ENCODE measurements at regions not wholly inside any gene's neighbourhood (a gene's known extent, or its start where the extent isn't known, plus 50 kb on each side); places are given as distances from the start of the nearest gene placed in this dataset.
"Not testable (repeated sequence)": the region's sequence is repeated elsewhere in the genome, so short reads cannot be mapped to it uniquely, and the experiment has no call there.

DNA sequence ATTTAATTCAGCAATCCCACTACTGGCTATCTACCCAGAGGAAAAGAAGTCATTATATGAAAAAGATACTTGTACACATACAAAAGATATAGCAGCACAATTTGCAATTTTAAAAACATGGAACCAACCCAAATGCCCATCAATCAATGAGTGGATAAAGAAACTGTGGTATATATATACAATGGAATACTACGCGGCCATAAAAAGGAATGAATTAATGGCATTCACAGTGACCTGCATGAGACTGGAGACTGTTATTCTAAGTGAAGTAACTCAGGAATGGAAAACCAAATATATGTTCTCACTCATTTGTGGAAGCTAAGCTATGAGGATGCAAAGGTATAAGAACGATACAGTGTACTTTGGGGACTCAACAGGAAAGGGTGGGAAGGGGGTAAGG lies 102.8 kb upstream of the KCNMA1 start:
- H3K4me3 ChIP-seq (ENCODE audit: low read depth in 1 of 3, low read length in 3 of 3); H3K36me3 ChIP-seq (ENCODE audit: control insufficient read depth in 3 of 3, insufficient read depth in 2 of 3, low read depth in 1 of 3, low read length in 3 of 3); DNase-seq; H3K9me3 ChIP-seq (ENCODE audit: control insufficient read depth in 2 of 2, insufficient read depth in 1 of 2, low read depth in 1 of 2, low read length in 1 of 2); FAIRE-seq; H3K4me1 ChIP-seq (ENCODE audit: control insufficient read depth in 3 of 3, insufficient read depth in 2 of 3, low read depth in 1 of 3, low read length in 2 of 3); H3K27me3 ChIP-seq (ENCODE audit: control insufficient read depth in 3 of 3, insufficient read depth in 3 of 3, low read length in 3 of 3); H3K27ac ChIP-seq (ENCODE audit: low read depth in 1 of 3, low read length in 2 of 3): not testable (repeated sequence)
- WGBS, 3 donors: 89 to 98% (median 90%) methylated on average over 3 of the region's 3 CpGs

DNA sequence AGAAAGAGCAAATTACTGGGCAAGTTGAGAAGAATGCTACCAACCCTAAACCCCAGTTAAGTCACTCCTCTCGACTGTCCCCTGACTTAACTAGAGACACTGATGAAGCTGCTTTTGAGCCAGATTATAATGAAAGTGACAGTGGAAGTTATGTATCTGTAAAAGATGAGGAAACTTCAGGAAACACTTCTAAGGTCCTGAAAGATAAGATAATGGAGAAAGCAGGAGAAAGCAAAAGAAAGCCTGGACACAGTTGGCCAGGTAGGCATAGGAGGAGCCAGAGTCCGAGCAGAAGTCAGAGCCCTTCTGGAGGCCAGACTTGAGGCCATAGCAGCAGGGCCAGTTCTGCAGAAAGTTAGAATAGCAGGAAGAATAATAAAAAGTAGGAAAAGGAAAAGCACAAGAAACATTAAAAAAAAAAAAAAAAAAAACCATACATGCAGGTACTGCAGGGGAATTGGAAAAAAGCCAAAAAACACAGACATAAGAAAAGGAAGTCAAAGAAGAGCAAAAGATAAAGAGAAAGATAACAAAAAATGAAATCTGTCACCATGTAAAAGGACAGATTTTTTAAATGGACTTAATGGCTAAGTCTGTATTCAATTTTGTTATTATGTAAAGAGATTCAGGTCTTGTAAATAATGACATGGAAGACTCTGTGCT lies 101.0 kb upstream of the KCNMA1 start:
- H3K27me3 ChIP-seq (ENCODE audit: control insufficient read depth in 3 of 3, insufficient read depth in 3 of 3, low read length in 3 of 3): no peaks in the 10 kb centered on the region
- 69 to 79% (median 72%) methylated on average over 2 of the region's 2 CpGs for WGBS, 3 donors
- H3K27ac ChIP-seq (ENCODE audit: low read depth in 1 of 3, low read length in 2 of 3): no peak overlapping the region
- H3K4me3 ChIP-seq (ENCODE audit: low read depth in 1 of 3, low read length in 3 of 3): no peak overlapping the region
- DNase-seq (no peak), FAIRE-seq (no peak)
- no peaks in the 10 kb centered on the region for H3K36me3 ChIP-seq (ENCODE audit: control insufficient read depth in 3 of 3, insufficient read depth in 2 of 3, low read depth in 1 of 3, low read length in 3 of 3)
- H3K4me1 ChIP-seq (ENCODE audit: control insufficient read depth in 3 of 3, insufficient read depth in 2 of 3, low read depth in 1 of 3, low read length in 2 of 3): no peaks in the 10 kb centered on the region
- H3K9me3 ChIP-seq (ENCODE audit: control insufficient read depth in 2 of 2, insufficient read depth in 1 of 2, low read depth in 1 of 2, low read length in 1 of 2): peaks cover 0 to 7% of the 10 kb centered on the region in 2 donors

DNA sequence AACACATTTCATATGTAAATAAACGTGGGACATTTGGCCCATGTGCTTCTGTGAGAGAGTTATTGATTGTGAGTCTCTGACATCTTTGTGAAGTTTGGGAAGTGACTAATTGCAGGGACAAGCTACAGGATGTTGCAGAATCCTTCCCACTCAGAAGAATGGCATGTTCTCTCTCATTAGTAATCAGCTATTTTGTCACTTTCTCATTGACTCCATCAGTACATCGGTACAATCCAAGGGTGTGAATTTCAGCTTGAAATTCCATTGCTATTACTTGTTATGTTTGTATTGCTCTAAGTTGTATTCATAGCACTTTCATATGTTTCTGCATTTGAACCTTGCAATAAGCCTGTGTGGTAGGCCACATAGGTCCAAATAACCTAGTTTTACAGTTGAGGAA lies 100.0 kb upstream of the KCNMA1 start:
- Histone ChIP-seq H3K9me3 (ENCODE audit: control insufficient read depth in 2 of 2, insufficient read depth in 1 of 2, low read depth in 1 of 2, low read length in 1 of 2) (peaks cover 0 to 7% of the 10 kb centered on the region in 2 donors), H3K27ac (ENCODE audit: low read depth in 1 of 3, low read length in 2 of 3) (no peak overlapping the region), H3K27me3 (ENCODE audit: control insufficient read depth in 3 of 3, insufficient read depth in 3 of 3, low read length in 3 of 3) (no peaks in the 10 kb centered on the region), H3K36me3 (ENCODE audit: control insufficient read depth in 3 of 3, insufficient read depth in 2 of 3, low read depth in 1 of 3, low read length in 3 of 3) (no peaks in the 10 kb centered on the region), H3K4me1 (ENCODE audit: control insufficient read depth in 3 of 3, insufficient read depth in 2 of 3, low read depth in 1 of 3, low read length in 2 of 3) (no peaks in the 10 kb centered on the region), H3K4me3 (ENCODE audit: low read depth in 1 of 3, low read length in 3 of 3) (no peak overlapping the region)
- 73 to 75% (median 73%) methylated on average over 2 of the region's 2 CpGs for WGBS, 3 donors
- DNase-seq: no peak
- no peak for FAIRE-seq

DNA sequence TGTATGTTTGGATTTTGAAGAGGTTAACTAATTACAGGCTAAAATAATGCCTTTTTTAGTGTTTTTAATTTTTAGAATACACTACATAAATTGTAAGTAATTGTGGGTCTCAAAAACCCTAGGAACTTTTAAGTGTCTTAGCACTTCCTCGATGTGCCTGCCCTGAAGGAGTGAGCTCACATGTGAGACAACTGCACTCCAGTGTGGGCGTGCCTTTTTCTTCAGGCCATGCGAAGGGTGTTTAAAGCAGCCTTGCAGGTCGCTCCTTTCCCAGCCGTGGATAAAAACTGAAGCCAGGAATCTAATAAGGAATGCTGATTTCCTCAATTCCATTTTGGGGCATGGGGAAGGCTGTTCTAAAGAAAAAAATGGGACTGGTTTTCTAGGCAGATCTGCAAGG lies 97.5 kb upstream of the KCNMA1 start:
- 46 to 58% (median 52%) methylated on average over 5 of the region's 5 CpGs for WGBS, 3 donors
- not testable (repeated sequence) for H3K27ac ChIP-seq (ENCODE audit: low read depth in 1 of 3, low read length in 2 of 3); H3K27me3 ChIP-seq (ENCODE audit: control insufficient read depth in 3 of 3, insufficient read depth in 3 of 3, low read length in 3 of 3); H3K36me3 ChIP-seq (ENCODE audit: control insufficient read depth in 3 of 3, insufficient read depth in 2 of 3, low read depth in 1 of 3, low read length in 3 of 3); DNase-seq; H3K9me3 ChIP-seq (ENCODE audit: control insufficient read depth in 2 of 2, insufficient read depth in 1 of 2, low read depth in 1 of 2, low read length in 1 of 2); FAIRE-seq; H3K4me3 ChIP-seq (ENCODE audit: low read depth in 1 of 3, low read length in 3 of 3); H3K4me1 ChIP-seq (ENCODE audit: control insufficient read depth in 3 of 3, insufficient read depth in 2 of 3, low read depth in 1 of 3, low read length in 2 of 3)

DNA sequence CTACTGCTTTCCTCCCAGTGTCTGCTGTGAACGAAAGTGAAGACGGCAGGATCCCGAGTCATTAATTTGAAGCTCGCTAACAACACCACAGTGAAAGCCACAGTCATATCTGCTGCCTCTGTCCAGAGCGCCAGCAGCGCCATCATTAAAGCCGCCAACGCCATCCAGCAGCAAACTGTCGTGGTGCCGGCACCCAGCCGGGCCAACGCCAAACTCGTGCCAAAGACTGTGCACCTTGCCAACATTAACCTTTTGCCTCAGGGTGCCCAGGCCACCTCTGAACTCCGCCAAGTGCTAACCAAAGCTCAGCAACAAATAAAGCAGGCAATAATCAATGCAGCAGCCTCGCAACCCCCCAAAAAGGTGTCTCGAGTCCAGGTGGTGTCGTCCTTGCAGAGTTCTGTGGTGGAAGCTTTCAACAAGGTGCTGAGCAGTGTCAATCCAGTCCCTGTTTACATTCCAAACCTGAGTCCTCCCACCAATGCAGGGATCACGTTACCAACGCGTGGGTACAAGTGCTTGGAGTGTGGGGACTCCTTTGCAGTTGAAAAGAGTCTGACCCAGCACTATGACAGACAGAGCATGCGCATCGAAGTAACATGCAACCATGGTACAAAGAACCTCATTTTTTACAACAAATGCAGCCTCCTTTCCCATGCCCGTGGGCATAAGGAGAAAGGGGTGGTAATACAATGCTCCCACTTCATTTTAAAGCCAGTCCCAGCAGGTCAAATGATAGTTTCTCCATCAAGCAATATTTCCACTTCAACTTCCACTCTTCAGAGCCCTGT lies 94.8 kb upstream of the KCNMA1 start:
- DNase-seq (no peak), FAIRE-seq (no peak)
- H3K36me3 ChIP-seq (ENCODE audit: control insufficient read depth in 3 of 3, insufficient read depth in 2 of 3, low read depth in 1 of 3, low read length in 3 of 3): no peaks in the 10 kb centered on the region
- no peak overlapping the region for H3K27ac ChIP-seq (ENCODE audit: low read depth in 1 of 3, low read length in 2 of 3)
- peaks cover 0 to 5% of the 10 kb centered on the region in 2 donors for H3K9me3 ChIP-seq (ENCODE audit: control insufficient read depth in 2 of 2, insufficient read depth in 1 of 2, low read depth in 1 of 2, low read length in 1 of 2)
- no peaks in the 10 kb centered on the region for H3K4me1 ChIP-seq (ENCODE audit: control insufficient read depth in 3 of 3, insufficient read depth in 2 of 3, low read depth in 1 of 3, low read length in 2 of 3)
- H3K27me3 ChIP-seq (ENCODE audit: control insufficient read depth in 3 of 3, insufficient read depth in 3 of 3, low read length in 3 of 3): no peaks in the 10 kb centered on the region
- no peak overlapping the region for H3K4me3 ChIP-seq (ENCODE audit: low read depth in 1 of 3, low read length in 3 of 3)
- WGBS, 3 donors: 77 to 79% (median 77%) methylated on average over 21 to 23 of the region's 23 CpGs

DNA sequence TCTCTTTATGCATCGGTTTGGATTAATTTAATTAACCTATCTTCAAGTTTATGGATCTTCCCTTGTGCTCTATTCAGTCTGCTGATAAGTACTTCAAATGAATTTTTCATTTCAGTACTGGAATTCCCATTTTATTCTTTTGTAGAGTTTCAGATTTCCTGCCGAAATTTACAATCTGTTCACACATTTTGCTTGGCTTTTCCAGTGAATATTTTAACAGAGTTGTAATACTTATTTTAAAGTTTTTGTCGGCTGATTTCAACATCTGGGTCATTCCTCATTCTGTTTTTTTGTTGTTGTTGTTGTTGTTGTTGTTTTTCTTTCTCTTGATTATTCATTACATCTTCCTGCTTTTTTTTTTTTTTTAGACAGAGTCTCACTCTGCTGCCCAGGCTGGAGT lies 89.9 kb upstream of the KCNMA1 start:
- Histone ChIP-seq H3K4me1 (ENCODE audit: control insufficient read depth in 3 of 3, insufficient read depth in 2 of 3, low read depth in 1 of 3, low read length in 2 of 3) (peaks cover 0 to 15% (median 0%) of the 10 kb centered on the region in 3 donors), H3K9me3 (ENCODE audit: control insufficient read depth in 2 of 2, insufficient read depth in 1 of 2, low read depth in 1 of 2, low read length in 1 of 2) (peaks cover 0 to 8% of the 10 kb centered on the region in 2 donors), H3K4me3 (ENCODE audit: low read depth in 1 of 3, low read length in 3 of 3) (no peak overlapping the region), H3K36me3 (ENCODE audit: control insufficient read depth in 3 of 3, insufficient read depth in 2 of 3, low read depth in 1 of 3, low read length in 3 of 3) (no peaks in the 10 kb centered on the region), H3K27me3 (ENCODE audit: control insufficient read depth in 3 of 3, insufficient read depth in 3 of 3, low read length in 3 of 3) (no peaks in the 10 kb centered on the region), H3K27ac (ENCODE audit: low read depth in 1 of 3, low read length in 2 of 3) (no peak overlapping the region)
- WGBS, 3 donors: 87 to 94% (median 88%) methylated on average over 3 of the region's 3 CpGs
- FAIRE-seq (no peak), DNase-seq (no peak)

DNA sequence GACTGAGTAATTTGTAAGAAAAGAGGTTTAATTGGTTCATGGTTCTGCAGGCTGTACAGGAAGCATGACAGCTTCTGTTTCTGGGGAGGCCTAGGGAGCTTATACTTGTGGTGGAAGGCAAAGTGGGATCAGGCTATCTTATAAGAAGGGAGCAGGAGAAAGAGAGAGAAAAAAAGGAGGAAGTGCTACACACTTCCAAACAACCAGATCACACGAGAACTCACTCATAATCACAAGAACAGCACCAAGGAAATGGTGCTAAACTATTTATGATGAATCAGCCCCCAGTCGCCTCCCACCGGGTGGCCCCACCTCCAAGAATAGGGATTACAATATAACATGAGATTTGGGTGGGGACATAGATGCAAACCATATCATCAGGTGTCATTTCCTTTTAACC lies 89.1 kb upstream of the KCNMA1 start:
- Histone ChIP-seq H3K4me1 (ENCODE audit: control insufficient read depth in 3 of 3, insufficient read depth in 2 of 3, low read depth in 1 of 3, low read length in 2 of 3) (peaks cover 0 to 19% (median 0%) of the 10 kb centered on the region in 3 donors), H3K27ac (ENCODE audit: low read depth in 1 of 3, low read length in 2 of 3) (no peak overlapping the region), H3K36me3 (ENCODE audit: control insufficient read depth in 3 of 3, insufficient read depth in 2 of 3, low read depth in 1 of 3, low read length in 3 of 3) (no peaks in the 10 kb centered on the region), H3K9me3 (ENCODE audit: control insufficient read depth in 2 of 2, insufficient read depth in 1 of 2, low read depth in 1 of 2, low read length in 1 of 2) (peaks cover 0 to 8% of the 10 kb centered on the region in 2 donors), H3K4me3 (ENCODE audit: low read depth in 1 of 3, low read length in 3 of 3) (no peak overlapping the region), H3K27me3 (ENCODE audit: control insufficient read depth in 3 of 3, insufficient read depth in 3 of 3, low read length in 3 of 3) (no peaks in the 10 kb centered on the region)
- no peak for FAIRE-seq
- no peak for DNase-seq
- 74 to 78% (median 76%) methylated on average over 3 of the region's 3 CpGs for WGBS, 3 donors

DNA sequence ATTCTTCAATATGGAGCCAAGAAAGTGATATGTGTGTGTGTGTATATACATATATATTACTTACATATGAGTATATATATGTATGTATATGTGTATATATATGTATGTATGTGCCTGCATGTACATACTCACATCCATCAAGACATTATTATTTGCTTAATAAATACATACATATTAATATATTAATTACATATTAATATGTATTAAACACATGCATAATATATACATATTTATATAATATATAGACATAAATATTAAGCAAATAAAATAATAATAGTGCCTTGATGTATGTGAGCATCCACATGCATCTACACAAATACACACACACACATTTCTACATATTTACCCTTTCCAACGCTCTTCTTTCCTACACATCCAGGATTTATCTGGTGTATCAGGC lies 88.7 kb upstream of the KCNMA1 start:
- no peak for FAIRE-seq
- no peak overlapping the region for H3K27ac ChIP-seq (ENCODE audit: low read depth in 1 of 3, low read length in 2 of 3)
- WGBS, 3 donors: 89 to 98% (median 97%) methylated on average over 1 of the region's 1 CpG
- H3K9me3 ChIP-seq (ENCODE audit: control insufficient read depth in 2 of 2, insufficient read depth in 1 of 2, low read depth in 1 of 2, low read length in 1 of 2): peaks cover 0 to 8% of the 10 kb centered on the region in 2 donors
- H3K36me3 ChIP-seq (ENCODE audit: control insufficient read depth in 3 of 3, insufficient read depth in 2 of 3, low read depth in 1 of 3, low read length in 3 of 3): no peaks in the 10 kb centered on the region
- H3K27me3 ChIP-seq (ENCODE audit: control insufficient read depth in 3 of 3, insufficient read depth in 3 of 3, low read length in 3 of 3): no peaks in the 10 kb centered on the region
- DNase-seq: no peak
- H3K4me3 ChIP-seq (ENCODE audit: low read depth in 1 of 3, low read length in 3 of 3): no peak overlapping the region
- H3K4me1 ChIP-seq (ENCODE audit: control insufficient read depth in 3 of 3, insufficient read depth in 2 of 3, low read depth in 1 of 3, low read length in 2 of 3): peaks cover 0 to 19% (median 0%) of the 10 kb centered on the region in 3 donors
